HUDEP-2 (cell line): ENCODE measurements at regions not wholly inside any gene's neighbourhood (a gene's known extent, or its start where the extent isn't known, plus 50 kb on each side); places are given as distances from the start of the nearest gene placed in this dataset.
"Not testable (repeated sequence)": the region's sequence is repeated elsewhere in the genome, so short reads cannot be mapped to it uniquely, and the experiment has no call there.

ENCODE experiments used
- DNase-seq, 76 experiments: peaks; one replicate each; lab custom pipeline; 2025; ENCODE audit not compliant: unreplicated experiment in 76 of 76; lab: John Stamatoyannopoulos, UW

GRCh38 chr10:65341323-65341925 lies 1584.4 kb upstream of the LRRTM3 start:
- DNase-seq: no peak

- no peak for DNase-seq
These were observed 1583.6 kb upstream of the LRRTM3 start for GRCh38 chr10:65342245-65342644.

DNA sequence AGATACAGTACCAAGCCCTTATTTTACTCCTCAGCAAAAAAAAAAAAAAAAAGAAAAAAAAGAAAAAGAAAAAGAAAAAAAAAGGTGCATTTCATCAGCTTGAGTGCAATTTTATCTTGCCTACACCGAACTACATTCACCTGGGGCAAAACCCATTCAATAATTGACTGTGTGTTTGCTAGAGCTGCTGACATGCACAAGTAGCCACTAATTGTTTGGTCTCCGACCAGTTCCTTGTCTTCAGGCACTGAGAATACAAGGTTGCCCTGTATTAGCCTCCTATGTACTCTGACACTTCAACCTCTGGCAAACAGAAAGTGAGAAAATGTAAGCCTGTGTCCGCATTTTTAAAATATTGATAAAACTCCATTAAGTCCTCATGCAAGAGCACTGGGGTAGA lies 1579.4 kb upstream of the LRRTM3 start:
- DNase-seq: no peak

DNA sequence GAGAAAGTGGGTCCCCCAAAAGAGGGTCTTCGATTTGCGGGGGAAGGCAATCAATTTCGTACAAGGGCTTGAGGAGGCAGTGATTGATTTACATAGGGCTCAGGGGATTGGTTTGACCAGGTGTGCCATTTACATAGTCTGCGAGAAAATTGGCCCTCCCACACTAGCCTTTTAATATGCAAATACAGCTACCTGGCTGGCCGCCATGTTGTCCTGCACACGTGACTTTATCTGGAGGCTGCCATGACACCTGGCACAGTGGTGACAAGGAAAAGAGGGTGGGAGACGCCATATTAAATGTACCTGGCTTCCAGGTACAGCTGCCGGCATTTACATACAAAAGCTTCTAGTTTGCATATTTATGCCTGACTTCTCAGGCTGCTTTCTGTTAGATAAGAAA lies 1577.2 kb upstream of the LRRTM3 start:
- DNase-seq: no peak

GRCh38 chr10:65350611-65351010 lies 1575.2 kb upstream of the LRRTM3 start:
- DNase-seq: no peak

DNA sequence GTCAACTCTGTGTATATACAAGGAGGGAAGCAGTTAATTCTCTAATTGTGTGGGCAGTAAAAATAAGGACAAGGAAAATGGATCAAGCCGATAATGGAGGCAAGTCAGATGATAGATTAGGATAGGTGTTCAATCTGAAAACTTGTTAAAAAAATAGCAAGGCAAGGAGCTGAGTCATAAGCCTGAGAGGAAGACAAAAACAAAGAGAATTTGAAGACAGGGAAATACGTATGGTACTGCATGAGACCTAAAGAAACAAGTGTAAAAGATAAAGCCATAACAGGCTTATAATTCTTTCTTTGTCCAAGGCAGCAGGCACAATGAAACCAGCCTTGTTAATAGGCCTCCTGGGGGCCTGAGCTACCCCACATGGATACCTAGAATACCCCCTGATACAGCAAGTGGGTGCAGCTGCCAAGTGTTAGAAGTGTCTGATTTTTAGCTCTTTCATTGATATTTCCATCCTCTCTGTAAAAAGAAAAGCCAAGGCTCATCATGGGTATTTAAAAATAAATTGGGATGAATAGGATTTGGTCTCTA lies 1570.6 kb upstream of the LRRTM3 start:
- no peak for DNase-seq

- peak in 4 of 76 experiments; percentile 3 to 11 (median 6) for DNase-seq
These were observed 1567.3 kb upstream of the LRRTM3 start for GRCh38 chr10:65358565-65358964.

DNA sequence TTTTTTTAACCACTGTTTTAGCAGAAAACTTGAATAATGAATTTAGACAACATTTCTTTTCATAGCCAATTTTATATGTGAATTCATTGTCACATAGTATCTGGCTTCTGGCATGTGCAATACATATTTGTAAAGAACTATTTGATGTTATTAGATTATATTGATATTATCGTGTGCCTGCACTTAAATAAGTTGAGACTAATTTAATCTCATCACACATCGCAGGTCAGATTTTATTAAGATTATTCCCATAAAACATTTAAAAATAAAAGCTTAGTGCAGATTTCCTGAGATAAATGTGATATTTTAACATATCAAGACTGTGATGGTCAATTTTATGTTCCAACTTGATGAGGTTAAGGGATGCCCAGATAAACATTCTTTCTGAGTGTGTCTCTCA lies 1565.3 kb upstream of the LRRTM3 start:
- no peak for DNase-seq

- no peak for DNase-seq
These were observed 1560.0 kb upstream of the LRRTM3 start for GRCh38 chr10:65365878-65366277.

- DNase-seq: no peak
These were observed 1558.1 kb upstream of the LRRTM3 start for GRCh38 chr10:65367706-65368105.

DNA sequence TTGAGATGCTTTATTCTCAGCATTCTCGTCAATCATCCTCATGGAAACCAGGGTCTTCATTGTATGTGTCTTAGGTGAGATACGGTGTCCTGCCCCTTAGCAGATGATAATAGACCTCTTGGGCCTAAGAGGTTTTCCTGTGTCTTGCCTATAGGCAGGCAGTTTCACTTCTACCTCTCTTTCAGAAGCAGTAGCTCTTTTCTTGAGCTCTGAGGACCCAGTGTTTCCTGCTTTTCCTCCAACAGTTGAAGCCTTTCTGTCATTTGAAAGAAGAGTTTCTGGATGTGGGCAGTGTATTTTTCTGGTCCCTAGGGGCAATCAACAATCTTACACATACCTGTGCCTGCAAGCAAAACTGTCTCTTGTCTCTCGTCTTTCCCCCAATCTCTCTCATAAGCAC lies 1550.3 kb upstream of the LRRTM3 start:
- DNase-seq: no peak

DNA sequence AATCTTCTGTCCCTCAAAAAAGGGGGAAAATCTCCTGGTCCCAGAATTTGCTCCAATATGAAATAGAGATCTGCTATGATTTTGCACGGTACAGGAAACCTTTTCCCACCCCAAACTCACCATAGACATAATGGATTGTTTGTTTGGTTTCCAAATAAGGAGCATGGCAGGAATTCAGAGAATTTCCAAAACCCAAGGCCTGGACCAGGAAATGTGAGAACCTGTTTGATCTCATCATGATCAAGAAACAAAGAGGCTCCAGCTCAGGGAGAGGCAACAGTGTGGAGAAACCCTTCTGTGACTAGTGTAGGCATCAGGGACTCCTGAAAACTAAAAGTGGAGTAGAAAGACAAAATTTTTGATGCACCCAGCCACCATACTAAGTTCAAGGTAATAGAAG lies 1548.1 kb upstream of the LRRTM3 start:
- DNase-seq: no peak

GRCh38 chr10:65394502-65395297 lies 1531.1 kb upstream of the LRRTM3 start:
- peak in 4 of 76 experiments; percentile 4 to 44 (median 6) for DNase-seq

- no peak for DNase-seq
These were observed 1530.2 kb upstream of the LRRTM3 start for GRCh38 chr10:65395631-65396030.

DNA sequence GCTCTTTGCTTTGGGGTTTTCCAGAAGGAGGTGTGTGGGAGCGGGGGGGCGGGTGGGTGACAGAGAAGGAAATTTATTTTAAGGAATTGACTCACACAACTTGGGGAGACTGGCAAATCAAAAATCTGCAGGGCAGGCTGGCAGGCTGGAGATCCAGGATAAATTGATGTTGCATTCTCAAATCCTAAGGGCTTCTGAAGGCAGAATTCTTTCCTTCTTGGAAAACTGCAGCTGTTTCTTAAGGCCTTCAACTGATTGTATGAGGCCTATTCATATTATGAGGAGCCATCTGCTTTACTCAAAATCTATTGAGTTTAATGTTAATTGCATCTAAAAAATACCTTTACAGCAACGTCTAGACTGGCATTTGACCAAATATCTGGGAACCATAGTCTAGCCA lies 1528.8 kb upstream of the LRRTM3 start:
- no peak for DNase-seq

DNA sequence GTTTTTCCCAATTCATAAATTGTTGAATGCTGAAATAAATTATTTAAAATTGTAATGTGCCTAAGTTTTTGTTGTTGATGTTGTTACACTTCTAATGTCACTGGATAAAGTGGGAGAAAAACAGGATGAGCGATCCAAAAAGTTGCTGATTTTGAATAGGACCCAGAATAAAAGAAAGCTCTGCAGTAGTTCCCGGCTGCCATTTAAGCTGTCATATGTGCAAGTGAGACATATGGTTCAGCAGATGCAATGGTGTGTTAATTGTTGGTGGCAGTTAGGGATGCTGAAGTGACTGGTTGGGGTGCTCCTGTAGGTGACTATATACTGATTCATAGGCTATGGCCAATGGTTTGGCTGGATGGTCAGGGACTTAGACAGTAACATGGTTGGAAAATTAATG lies 1517.4 kb upstream of the LRRTM3 start:
- DNase-seq: no peak

- no peak for DNase-seq
These were observed 1512.8 kb upstream of the LRRTM3 start for GRCh38 chr10:65413001-65413400.

- DNase-seq: no peak
These were observed 1510.5 kb upstream of the LRRTM3 start for GRCh38 chr10:65415318-65415717.

DNA sequence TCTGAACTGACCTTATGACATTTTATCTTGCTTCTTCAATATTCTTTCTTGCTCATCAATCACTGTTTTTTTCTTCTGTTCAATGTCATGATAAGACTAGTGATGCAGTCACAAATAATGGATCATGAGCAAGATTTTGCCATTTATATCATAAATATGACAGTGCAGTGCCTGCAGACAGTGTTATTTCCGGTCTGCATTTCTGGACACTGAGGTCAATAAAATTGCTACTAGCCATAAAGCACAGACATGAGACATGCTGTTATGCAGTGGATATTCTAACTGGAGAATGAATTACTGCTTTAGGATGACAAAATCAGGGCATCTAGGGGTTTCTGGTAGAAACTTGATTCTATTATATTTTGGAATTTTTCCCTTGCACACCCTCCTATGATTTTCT lies 1509.7 kb upstream of the LRRTM3 start:
- no peak for DNase-seq

- no peak for DNase-seq
These were observed 1506.2 kb upstream of the LRRTM3 start for GRCh38 chr10:65419629-65420028.

- no peak for DNase-seq
These were observed 1502.8 kb upstream of the LRRTM3 start for GRCh38 chr10:65423043-65423442.

- DNase-seq: not testable (repeated sequence)
These were observed 1496.5 kb upstream of the LRRTM3 start for GRCh38 chr10:65429381-65429780.
